ENCODE measurements at regions not wholly inside any gene's neighbourhood (a gene's known extent, or its start where the extent isn't known, plus 50 kb on each side); places are given as distances from the start of the nearest gene placed in this dataset.

DNA sequence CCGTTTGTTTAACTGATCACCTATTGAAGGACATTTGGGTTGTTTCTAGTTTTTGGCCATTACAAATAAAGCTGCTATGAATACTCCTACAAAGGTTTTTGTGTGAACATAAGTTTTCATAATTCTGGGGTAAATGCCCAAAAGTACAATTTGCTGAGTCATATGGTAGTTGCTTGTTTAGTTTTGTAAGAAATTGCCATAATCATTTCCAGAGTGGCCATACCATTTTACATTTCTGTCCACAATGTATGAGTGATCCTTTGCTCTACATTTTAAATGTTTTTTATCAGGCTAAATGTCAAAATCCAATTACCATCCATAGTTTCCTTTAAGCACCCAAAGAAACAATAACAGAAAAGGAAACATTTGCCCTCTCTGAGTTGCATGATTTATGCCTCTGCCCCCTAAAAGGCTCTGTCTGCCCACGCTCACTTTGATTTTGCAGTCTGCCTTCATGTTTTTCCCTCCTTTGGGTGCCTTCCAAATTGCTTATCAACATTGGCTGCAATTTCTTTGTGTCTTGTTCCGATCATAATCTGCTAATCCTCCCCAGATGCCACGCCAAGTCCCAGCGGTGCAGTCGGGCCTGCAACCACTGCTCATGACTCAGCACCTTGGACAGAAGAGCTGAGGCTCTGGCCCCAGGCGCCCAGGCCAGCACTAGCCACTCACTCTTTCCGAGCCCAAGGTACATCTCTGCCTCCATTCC is 339.2 kb downstream of the PIK3R1 start:
- no peak for DNase-seq (ENCODE audit: low read depth in 2 of 3, low spot score in 2 of 3)

GRCh38 chr5:68555907-68556681 is 340.5 kb downstream of the PIK3R1 start:
- no peak for DNase-seq (ENCODE audit: low read depth in 2 of 3, low spot score in 2 of 3)

DNA sequence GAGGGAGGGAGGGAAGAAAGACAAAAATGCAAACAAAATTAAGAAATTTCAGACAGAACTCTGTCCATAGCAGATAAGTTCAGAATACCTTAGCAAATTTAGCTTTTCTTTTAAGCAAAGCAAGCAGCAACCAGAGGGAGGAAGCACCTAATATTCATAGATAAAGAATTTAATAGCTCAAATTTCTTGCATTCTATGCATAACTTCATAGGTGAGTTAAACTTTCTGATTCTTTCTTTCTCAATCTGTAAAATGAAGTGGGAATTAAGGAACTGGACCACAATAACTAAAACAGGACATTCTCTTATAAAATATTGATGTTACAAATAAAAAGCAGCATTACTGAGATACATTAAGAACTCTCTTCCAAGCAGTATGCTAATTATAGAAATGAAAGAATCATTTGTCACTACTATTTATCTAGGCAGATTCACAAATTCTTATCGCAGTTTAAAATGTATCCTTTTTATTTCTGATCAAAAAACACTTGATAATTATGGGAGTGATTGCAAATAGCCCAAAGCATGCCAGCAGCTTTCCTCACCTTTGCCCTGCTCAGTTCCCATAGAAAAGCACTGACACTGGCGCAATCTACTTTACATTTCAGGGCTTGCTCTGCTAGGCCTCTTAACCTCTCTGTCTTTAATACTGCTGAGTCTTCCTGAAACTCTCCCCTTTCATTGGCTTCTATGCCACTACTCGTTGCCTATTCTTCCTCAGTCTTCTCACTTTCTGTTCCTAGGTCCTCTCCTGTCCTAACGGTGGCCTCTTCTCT is 341.8 kb downstream of the PIK3R1 start:
- no peak for DNase-seq (ENCODE audit: low read depth in 2 of 3, low spot score in 2 of 3)

DNA sequence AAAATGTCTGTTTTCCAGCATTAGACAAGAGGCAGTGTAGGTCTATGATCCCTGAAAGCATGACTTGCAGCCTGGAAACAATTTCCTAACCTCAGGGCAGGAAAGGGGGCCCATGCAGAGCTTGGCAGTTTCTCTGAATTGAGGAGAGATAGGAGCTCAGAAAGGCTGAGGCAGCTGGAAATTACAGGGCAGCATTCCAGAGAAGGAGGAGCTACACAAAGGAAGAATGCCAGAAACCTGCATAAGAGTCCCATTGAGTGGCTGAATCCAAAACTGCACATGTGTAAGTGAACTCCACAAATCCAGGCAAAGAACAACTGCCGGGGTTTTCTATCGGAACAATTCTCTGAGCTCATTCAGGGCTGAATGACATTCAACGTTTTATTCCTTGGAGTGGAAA is 346.8 kb downstream of the PIK3R1 start:
- DNase-seq (ENCODE audit: low read depth in 2 of 3, low spot score in 2 of 3), result no peak

- no peak for DNase-seq (ENCODE audit: low read depth in 2 of 3, low spot score in 2 of 3)
Measured at GRCh38 chr5:68565427-68565826, 349.9 kb downstream of the PIK3R1 start.

DNA sequence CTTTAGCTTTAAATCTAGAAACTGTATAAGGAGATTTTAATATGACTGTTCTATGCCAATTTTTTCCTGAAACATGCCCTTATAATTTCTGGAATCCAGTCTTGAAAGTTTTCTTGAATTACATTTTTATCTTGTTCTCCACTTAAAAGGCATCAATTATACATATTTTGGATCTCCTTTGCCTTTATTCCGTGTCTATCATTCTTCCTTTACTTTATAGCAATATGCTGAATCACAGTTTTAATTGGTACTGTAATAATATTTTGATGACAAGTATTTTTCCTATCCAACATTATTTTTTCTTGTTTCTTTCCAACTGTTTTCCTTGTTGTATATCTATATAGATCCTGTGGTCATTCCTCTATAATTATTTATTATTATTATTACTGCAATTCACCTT is 361.2 kb downstream of the PIK3R1 start:
- DNase-seq (ENCODE audit: low read depth in 2 of 3, low spot score in 2 of 3), result no peak

DNA sequence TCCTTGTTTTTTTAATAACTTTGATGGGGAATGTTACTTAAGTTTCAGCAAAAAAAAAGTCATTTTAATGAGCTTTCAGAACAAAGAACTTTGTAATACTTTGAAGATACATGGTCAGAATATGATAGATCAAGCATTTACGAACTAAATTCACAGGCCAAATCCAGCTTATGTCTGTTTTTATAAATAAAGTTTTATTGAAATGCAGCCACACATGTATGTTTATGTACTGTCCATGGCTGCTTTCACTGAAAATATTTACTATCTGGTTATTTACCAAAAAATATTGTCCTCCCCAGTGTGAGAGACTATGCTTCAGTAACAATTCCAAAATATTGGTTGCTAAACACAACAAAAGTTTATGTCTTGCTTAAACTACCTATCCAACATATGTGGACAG is 366.7 kb downstream of the PIK3R1 start:
- DNase-seq (ENCODE audit: low read depth in 2 of 3, low spot score in 2 of 3), result no peak

DNA sequence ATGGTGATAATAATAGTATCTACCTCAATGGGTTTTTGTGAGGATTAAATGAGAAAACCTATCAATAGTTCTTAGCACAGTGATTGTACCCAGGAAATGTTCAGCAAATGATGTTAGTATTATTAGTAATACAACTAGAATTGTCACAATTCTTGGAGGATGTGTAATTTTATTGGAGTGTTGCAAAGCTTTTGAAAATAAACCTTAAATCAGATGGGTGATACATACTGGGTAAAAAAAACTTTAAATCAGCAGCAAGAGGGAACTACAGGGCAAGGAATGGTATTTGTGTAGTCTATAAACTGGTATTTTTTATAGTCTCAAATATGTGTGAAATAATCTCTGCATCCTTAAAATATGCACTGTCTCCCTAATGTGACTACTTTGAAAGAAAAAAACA is 371.6 kb downstream of the PIK3R1 start:
- no peak for DNase-seq (ENCODE audit: low read depth in 2 of 3, low spot score in 2 of 3)

DNA sequence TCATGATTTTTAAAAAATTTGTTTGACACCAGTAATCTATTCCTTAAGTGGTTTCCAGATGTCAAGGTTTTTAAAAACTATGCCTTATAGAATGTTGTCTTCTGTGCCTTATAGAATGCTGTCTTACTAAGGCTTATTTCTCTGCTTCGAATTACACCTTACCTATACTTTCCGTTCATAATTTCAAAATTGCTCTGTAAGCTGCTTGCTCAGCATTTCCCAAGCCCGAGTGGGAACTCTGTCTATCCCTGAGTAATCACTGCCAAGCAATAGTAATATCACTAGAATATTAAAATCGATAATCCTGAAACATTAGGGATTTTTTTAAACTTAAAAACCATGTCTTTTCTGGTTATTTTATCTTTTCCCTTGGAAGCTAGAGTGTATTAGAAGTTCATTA is 376.3 kb downstream of the PIK3R1 start:
- no peak for DNase-seq (ENCODE audit: low read depth in 2 of 3, low spot score in 2 of 3)

DNA sequence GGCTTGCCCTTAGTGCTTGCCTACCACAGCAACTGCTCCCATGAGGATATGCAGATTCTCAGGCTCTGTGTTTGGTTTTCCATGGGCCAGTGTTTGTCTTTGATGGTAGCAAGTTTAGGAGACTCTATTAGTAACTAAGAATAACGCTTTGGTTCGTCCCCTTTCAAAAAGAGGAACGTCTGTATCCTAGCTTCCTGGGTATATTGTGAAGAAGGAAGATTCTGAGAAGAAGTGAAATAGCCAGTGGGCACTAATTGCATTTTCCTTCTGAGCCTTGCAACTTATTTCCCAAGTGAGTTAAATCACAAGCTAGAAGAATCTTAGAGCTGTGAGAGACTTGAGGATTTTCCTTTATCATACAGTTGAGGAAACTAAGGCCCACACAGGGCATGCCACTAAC is 376.8 kb downstream of the PIK3R1 start:
- no peak for DNase-seq (ENCODE audit: low read depth in 2 of 3, low spot score in 2 of 3)

DNA sequence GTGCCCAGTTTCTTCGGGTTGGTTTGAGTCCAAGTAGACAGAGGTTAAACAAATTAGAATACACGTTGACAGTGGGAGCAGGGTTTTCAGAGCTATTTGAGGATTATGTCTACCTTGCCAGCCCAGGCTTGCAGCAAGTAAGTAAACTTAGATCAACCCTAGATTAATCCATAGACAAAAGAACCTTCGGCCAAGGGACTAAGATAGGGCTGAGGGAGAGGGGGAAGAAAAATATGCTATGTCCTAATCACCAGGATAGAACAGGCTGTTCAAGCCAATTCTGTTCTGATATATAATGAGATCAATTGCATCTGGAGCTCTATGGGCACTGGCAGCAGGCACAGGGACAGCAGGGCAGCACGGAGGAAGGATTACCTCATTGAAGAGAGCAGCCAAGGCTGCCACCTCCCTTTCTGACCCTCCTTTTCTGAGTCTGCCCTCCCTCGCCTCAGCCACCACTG is 377.7 kb downstream of the PIK3R1 start:
- no peak for DNase-seq (ENCODE audit: low read depth in 2 of 3, low spot score in 2 of 3)

DNA sequence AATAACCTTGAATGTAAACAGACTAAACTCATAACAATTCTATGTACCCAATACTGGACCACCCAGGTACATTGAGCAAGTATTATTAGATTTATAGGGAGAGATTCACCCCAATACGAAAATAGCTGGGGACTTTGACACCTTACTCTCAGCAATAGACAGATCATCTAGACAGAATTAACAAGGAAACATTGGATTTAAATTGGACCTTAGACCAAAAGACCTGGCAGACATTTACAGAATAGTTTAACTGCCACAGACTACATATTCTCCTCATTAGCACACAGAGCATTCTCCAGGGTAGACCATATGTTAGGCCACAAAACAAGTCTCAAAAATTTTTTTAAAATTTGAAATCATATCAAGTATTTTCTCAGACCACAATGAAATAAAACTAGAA is 397.4 kb downstream of the PIK3R1 start:
- no peak for DNase-seq (ENCODE audit: low read depth in 2 of 3, low spot score in 2 of 3)

GRCh38 chr5:68618501-68618900 is 402.9 kb downstream of the PIK3R1 start:
- DNase-seq (ENCODE audit: low read depth in 2 of 3, low spot score in 2 of 3), result no peak

DNA sequence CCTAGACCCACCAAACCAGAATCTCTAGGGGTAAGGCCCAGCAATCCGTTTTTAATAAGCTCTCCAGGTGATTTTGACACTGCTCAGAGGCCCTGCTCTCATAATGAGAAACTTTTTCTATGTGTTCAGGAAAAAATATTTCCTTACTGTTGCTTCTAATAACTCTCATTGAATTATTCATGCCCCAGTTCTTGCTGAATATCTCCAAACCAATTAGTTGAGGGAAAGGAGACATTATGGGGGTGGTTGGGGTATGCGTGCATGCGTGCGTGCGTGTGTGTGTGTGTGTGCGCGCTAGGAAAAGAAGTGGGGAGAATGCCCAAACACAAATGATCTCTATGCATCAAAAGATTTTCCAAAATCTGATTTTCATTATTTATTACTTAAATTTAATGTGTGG is 411.4 kb downstream of the PIK3R1 start:
- DNase-seq (ENCODE audit: low read depth in 2 of 3, low spot score in 2 of 3), result no peak

GRCh38 chr5:68628082-68628814 is 412.7 kb downstream of the PIK3R1 start:
- no peak for DNase-seq (ENCODE audit: low read depth in 2 of 3, low spot score in 2 of 3)

- no peak for DNase-seq (ENCODE audit: low read depth in 2 of 3, low spot score in 2 of 3)
Measured at GRCh38 chr5:68630354-68630753, 414.8 kb downstream of the PIK3R1 start.

DNA sequence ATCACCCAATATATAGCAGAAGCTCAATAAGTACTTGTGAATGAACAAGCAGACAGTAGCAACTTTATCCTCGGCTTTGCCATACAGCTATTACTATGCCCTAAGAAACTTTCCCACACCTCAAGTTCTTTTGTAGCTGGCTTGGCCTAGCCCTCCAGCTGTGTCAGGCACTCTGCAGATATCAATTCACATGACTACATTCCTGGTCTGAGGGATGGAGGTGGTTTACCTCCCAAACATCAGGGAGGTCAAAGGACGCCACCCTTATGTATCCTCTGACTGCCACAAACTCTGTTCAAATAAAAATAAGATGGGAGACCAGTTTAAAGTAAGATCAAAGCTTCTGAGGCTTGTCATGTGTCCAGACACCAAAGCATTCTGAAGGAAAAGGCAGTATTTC is 416.3 kb downstream of the PIK3R1 start:
- DNase-seq (ENCODE audit: low read depth in 2 of 3, low spot score in 2 of 3), result no peak

GRCh38 chr5:68641211-68641610 is 425.7 kb downstream of the PIK3R1 start:
- DNase-seq (ENCODE audit: low read depth in 2 of 3, low spot score in 2 of 3), result no peak

DNA sequence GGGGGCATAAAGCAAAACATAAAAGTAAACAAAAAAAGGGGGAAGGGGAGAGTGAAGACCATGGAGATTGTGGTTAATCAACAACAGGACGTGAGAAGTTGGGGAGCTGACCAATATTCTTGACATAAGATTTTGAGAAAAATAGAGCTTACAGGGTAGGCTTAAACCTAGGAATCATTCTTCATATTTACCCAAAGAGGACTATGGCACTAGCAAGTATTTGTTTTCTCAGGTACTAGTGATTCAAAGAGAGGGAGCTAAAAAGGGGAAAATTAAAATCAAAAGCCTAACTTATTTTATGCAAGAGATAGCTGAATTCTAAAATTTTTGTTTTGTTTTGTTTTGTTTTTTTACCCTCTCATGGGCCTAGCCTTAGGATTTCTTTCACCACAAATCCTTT is 427.5 kb downstream of the PIK3R1 start:
- no peak for DNase-seq (ENCODE audit: low read depth in 2 of 3, low spot score in 2 of 3)

DNA sequence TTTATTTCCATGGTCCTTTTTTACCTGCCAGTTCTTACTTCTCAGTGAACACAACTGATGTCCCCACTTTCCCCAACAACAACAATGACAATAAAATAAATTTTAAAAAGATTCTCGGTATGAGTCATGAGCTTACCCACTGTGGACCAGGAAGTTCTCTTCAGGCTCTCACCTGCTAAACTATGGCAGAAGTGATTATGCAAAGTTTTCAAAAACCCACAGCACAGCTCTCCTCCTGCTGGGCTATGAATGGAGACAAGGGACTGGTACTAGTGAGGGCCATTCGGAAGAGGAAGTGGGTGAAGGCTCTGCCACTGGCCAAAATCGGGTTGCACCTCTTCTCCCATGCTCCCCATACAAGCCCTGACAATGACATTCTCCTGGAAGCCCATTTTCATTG is 429.4 kb downstream of the PIK3R1 start:
- DNase-seq (ENCODE audit: low read depth in 2 of 3, low spot score in 2 of 3), result no peak

- no peak for DNase-seq (ENCODE audit: low read depth in 2 of 3, low spot score in 2 of 3)
Measured at GRCh38 chr5:68646144-68646543, 430.6 kb downstream of the PIK3R1 start.
